Astrocyte (in vitro differentiated cells and primary cell): ENCODE measurements at regions not wholly inside any gene's neighbourhood (a gene's known extent, or its start where the extent isn't known, plus 50 kb on each side); places are given as distances from the start of the nearest gene placed in this dataset.
A peak's percentile ranks its signal among the peaks of the same experiment; 100 is the strongest.
"Not testable (repeated sequence)": the region's sequence is repeated elsewhere in the genome, so short reads cannot be mapped to it uniquely, and the experiment has no call there.

Experiments used
- DNase-seq: peaks from one replicate; pipeline ENCODE4 v3.0.0-alpha.2; 2010; ENCODE audit warnings: low read depth
- FAIRE-seq: peaks from 2 replicates; lab custom pipeline; 2011; peaks lifted over from hg19 to GRCh38; lab: Jason Lieb, UNC
- H2AFZ ChIP-seq: 2 replicates; pipeline ENCODE4 v1.6.0; 2012; ENCODE audit warnings: low read depth, low read length, inconsistent platforms
- H3K27ac ChIP-seq: 2 replicates; pipeline ENCODE4 v1.5.1; 2011; ENCODE audit warnings: low read depth, low read length, inconsistent platforms
- H3K27me3 ChIP-seq: 2 replicates; pipeline ENCODE4 v1.6.0; 2011; ENCODE audit warnings: low read length, inconsistent platforms; ENCODE audit not compliant: insufficient read depth
- H3K36me3 ChIP-seq: 2 replicates; pipeline ENCODE4 v1.5.1; 2011; ENCODE audit warnings: low read length, inconsistent platforms; ENCODE audit not compliant: insufficient read depth
- H3K4me1 ChIP-seq: 2 replicates; pipeline ENCODE4 v1.5.1; 2011; ENCODE audit warnings: low read length, inconsistent platforms; ENCODE audit not compliant: insufficient read depth
- H3K4me2 ChIP-seq: 2 replicates; pipeline ENCODE4 v1.6.0; 2012; ENCODE audit warnings: low read length, inconsistent platforms
- H3K4me3 ChIP-seq: 2 replicates; pipeline ENCODE4 v1.5.1; 2011; ENCODE audit warnings: low read depth, mild to moderate bottlenecking, low read length, inconsistent platforms; ENCODE audit not compliant: insufficient read depth
- H3K79me2 ChIP-seq: 2 replicates; pipeline ENCODE4 v1.6.0; 2012; ENCODE audit warnings: mild to moderate bottlenecking, low read length, inconsistent platforms; ENCODE audit not compliant: insufficient read depth
- H3K9ac ChIP-seq: 2 replicates; pipeline ENCODE4 v1.6.0; 2012; ENCODE audit warnings: mild to moderate bottlenecking, low read length, inconsistent platforms
- H3K9me3 ChIP-seq: 2 replicates; pipeline ENCODE4 v1.5.1; 2012; ENCODE audit warnings: low read depth, mild to moderate bottlenecking, low read length, inconsistent platforms; ENCODE audit not compliant: insufficient read depth
- H4K20me1 ChIP-seq: 2 replicates; pipeline ENCODE4 v1.6.0; 2012; ENCODE audit warnings: low read length, inconsistent platforms; ENCODE audit not compliant: insufficient read depth
- H3K27ac Mint-ChIP-seq: one replicate; pipeline ENCODE4 v1.8.0; 2021; ENCODE audit warnings: mild to moderate bottlenecking, mixed read lengths; ENCODE audit not compliant: unreplicated experiment
- H3K27me3 Mint-ChIP-seq: one replicate; pipeline ENCODE4 v1.8.0; 2021; ENCODE audit warnings: low read depth, mixed read lengths; ENCODE audit not compliant: unreplicated experiment
- H3K36me3 Mint-ChIP-seq: one replicate; pipeline ENCODE4 v1.8.0; 2021; ENCODE audit warnings: low read depth, mixed read lengths; ENCODE audit not compliant: unreplicated experiment
- H3K4me1 Mint-ChIP-seq: one replicate; pipeline ENCODE4 v1.8.0; 2021; ENCODE audit warnings: low read depth, mixed read lengths; ENCODE audit not compliant: unreplicated experiment
- H3K4me3 Mint-ChIP-seq: one replicate; pipeline ENCODE4 v1.8.0; 2021; ENCODE audit warnings: mild to moderate bottlenecking, moderate library complexity, mixed read lengths; ENCODE audit not compliant: unreplicated experiment
- H3K9me3 Mint-ChIP-seq: one replicate; pipeline ENCODE4 v1.8.0; 2021; ENCODE audit warnings: mild to moderate bottlenecking, mixed read lengths; ENCODE audit not compliant: unreplicated experiment
- EZH2 ChIP-seq: IDR thresholded peaks from 2 replicates; pipeline ENCODE4 v1.6.1; 2012; ENCODE audit warnings: mild to moderate bottlenecking, low read length, inconsistent platforms; ENCODE audit not compliant: insufficient read depth
- TF ChIP-seq, protein P1 (sequence below): IDR thresholded peaks from 2 replicates; pipeline ENCODE4 v1.5.1; 2011; ENCODE audit warnings: low read depth, mild to moderate bottlenecking, inconsistent platforms, low read length, moderate library complexity; ENCODE audit not compliant: insufficient read depth

DNA sequence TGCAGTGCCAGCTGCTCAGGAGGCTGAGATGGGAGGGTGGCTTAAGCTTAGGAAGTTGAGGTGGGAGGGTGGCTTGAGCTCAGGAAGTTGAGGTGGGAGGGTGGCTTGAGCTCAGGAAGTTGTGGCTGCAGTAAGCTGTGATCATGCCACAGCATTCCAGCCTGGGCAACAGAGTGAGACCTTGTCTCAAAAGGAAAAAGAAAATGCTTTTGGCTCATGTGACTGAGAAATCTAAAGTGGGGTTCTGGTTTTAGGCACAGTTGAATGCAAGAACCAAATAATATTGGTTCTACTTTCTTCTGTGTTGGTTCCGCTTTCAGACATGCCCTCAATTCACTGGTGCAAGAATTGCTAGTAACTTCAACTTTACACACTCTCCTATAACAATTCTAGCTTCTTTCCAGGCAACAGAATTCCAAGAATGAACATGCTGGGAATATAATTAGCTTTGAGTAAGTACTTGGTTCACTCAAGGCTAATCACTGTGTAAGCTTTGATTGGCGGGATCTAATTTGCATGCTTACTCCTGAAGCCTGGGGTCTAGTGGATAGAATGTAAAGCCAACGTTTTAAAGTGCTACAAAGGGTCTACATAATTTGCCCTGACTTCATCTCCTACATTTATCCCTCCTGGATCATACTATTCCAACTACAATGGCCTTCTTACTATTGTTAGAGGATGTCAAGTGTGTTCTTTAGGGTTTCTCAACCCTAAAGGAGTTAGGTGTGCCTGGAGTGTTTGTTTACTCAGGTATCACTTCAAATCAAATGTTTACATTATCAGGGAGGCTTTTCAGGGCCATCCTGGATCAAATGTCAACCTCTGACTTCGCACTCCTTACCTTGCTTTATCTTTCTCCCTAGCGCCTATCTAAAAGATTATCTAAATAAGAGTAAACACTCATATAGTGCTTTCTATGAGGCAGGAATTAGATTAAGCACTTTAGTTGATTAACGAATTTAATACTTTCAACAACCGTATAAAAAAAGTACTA is 115.1 kb downstream of the SLC16A1 start:
- no peak overlapping the region for H3K27ac Mint-ChIP-seq
- no peaks in the 10 kb centered on the region for H3K9me3 ChIP-seq
- no peak for DNase-seq
- peak overlapping the region; percentile 29 for H3K4me3 Mint-ChIP-seq
- H3K4me1 ChIP-seq, result no peaks in the 10 kb centered on the region
- peak overlapping the region; percentile 11 for H3K4me2 ChIP-seq
- no peaks in the 10 kb centered on the region for H3K27me3 ChIP-seq
- H3K9ac ChIP-seq, result no peak overlapping the region
- no peak overlapping the region for H3K27ac ChIP-seq
- TF ChIP-seq EZH2, result no peak
- TF ChIP-seq, protein P1, sequence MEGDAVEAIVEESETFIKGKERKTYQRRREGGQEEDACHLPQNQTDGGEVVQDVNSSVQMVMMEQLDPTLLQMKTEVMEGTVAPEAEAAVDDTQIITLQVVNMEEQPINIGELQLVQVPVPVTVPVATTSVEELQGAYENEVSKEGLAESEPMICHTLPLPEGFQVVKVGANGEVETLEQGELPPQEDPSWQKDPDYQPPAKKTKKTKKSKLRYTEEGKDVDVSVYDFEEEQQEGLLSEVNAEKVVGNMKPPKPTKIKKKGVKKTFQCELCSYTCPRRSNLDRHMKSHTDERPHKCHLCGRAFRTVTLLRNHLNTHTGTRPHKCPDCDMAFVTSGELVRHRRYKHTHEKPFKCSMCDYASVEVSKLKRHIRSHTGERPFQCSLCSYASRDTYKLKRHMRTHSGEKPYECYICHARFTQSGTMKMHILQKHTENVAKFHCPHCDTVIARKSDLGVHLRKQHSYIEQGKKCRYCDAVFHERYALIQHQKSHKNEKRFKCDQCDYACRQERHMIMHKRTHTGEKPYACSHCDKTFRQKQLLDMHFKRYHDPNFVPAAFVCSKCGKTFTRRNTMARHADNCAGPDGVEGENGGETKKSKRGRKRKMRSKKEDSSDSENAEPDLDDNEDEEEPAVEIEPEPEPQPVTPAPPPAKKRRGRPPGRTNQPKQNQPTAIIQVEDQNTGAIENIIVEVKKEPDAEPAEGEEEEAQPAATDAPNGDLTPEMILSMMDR, result no peak
- no peaks in the 10 kb centered on the region for H3K36me3 Mint-ChIP-seq
- H3K4me3 ChIP-seq, result no peak overlapping the region
- peak overlapping the region; percentile 28 for H2AFZ ChIP-seq
- no peaks in the 10 kb centered on the region for H3K9me3 Mint-ChIP-seq
- H3K4me1 Mint-ChIP-seq, result peaks cover 13% of the 10 kb centered on the region
- FAIRE-seq, result no peak
- no peaks in the 10 kb centered on the region for H3K36me3 ChIP-seq
- no peaks in the 10 kb centered on the region for H4K20me1 ChIP-seq
- peaks cover 2% of the 10 kb centered on the region for H3K27me3 Mint-ChIP-seq
- no peaks in the 10 kb centered on the region for H3K79me2 ChIP-seq

DNA sequence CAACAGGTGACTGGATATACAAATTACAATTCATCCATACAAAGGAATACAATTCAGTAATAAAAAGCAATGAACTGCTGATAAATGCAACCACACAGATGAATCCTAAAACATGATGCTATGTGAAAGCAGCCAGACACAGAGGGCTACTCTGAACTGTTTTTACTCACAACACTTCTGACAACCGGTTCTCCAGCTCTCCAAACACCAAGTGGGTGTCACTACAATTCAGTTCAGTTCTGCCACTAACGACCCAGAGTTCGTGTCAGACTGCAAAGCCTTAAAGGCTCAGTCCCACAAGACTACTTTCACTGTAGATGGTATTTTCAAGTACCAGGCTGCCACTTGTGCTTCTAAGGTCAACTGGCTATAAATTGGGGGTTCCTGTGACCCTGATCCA is 119.4 kb downstream of the SLC16A1 start:
- no peak overlapping the region for H3K9ac ChIP-seq
- H3K9me3 ChIP-seq, result no peaks in the 10 kb centered on the region
- FAIRE-seq, result no peak
- no peak overlapping the region for H3K27ac Mint-ChIP-seq
- H4K20me1 ChIP-seq, result no peaks in the 10 kb centered on the region
- H3K4me1 Mint-ChIP-seq, result peaks cover 13% of the 10 kb centered on the region
- no peak overlapping the region for H3K4me3 ChIP-seq
- no peak for TF ChIP-seq EZH2
- TF ChIP-seq, protein P1, result no peak
- H3K4me3 Mint-ChIP-seq, result no peak overlapping the region
- no peaks in the 10 kb centered on the region for H3K36me3 Mint-ChIP-seq
- H3K36me3 ChIP-seq, result no peaks in the 10 kb centered on the region
- H3K27me3 Mint-ChIP-seq, result peaks cover 2% of the 10 kb centered on the region
- H2AFZ ChIP-seq, result no peak overlapping the region
- H3K79me2 ChIP-seq, result no peaks in the 10 kb centered on the region
- H3K27me3 ChIP-seq, result no peaks in the 10 kb centered on the region
- no peak overlapping the region for H3K4me2 ChIP-seq
- no peak overlapping the region for H3K27ac ChIP-seq
- no peaks in the 10 kb centered on the region for H3K4me1 ChIP-seq
- no peak for DNase-seq
- no peaks in the 10 kb centered on the region for H3K9me3 Mint-ChIP-seq

DNA sequence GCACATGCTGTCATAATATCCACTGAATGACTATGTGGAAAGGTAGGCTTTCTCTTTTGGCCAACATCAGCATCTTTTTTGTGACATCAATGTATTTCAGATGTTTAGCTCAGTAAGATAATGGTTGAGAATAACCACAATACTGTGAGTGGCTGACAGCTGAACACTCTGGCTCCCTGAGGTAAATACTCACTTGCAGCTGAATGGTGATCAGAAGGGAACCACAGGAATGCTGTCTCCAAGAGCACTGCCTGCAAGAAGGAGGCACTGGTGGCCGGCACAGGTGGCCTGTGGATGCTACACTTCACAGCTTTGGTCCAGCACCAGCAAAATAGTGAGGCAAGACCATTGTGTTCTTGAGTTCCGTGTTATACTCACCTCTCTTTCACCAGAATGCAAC is 118.7 kb upstream of the PPM1J start:
- Histone ChIP-seq H3K4me1 (no peaks in the 10 kb centered on the region), H3K4me2 (no peak overlapping the region), H3K4me3 (no peak overlapping the region), H3K9ac (no peak overlapping the region), H3K9me3 (no peaks in the 10 kb centered on the region), H3K27ac (no peak overlapping the region), H2AFZ (no peak overlapping the region), H3K79me2 (no peaks in the 10 kb centered on the region), H3K27me3 (no peaks in the 10 kb centered on the region), H4K20me1 (no peaks in the 10 kb centered on the region), H3K36me3 (no peaks in the 10 kb centered on the region)
- no peaks in the 10 kb centered on the region for H3K36me3 Mint-ChIP-seq
- no peak for FAIRE-seq
- DNase-seq, result peak; percentile 47
- no peaks in the 10 kb centered on the region for H3K9me3 Mint-ChIP-seq
- H3K4me1 Mint-ChIP-seq, result no peaks in the 10 kb centered on the region
- TF ChIP-seq EZH2, result no peak
- TF ChIP-seq, protein P1, result no peak
- H3K4me3 Mint-ChIP-seq, result no peak overlapping the region
- H3K27me3 Mint-ChIP-seq, result peaks cover 2% of the 10 kb centered on the region
- no peak overlapping the region for H3K27ac Mint-ChIP-seq

DNA sequence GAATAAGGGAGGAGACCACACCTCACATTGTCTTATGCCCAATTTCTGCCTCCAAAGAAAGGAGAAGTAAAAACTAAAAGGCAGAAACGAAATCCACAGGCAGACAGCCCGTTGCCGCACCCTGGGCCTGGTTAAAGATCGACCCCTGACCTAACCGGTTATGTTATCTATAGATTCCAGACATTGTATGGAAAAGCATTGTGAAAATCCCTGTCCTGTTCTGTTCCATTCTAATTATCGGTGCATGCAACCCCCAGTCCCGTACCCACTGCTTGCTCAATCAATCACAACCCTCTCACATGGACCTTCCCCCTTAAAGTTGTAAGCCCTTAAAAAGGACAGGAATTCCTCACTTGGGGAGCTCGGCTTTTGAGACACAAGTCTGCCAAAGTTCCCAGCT is 117.1 kb upstream of the PPM1J start:
- not testable (repeated sequence) for H3K4me2 ChIP-seq, H3K9me3 Mint-ChIP-seq, FAIRE-seq, H4K20me1 ChIP-seq, H2AFZ ChIP-seq, H3K79me2 ChIP-seq, DNase-seq, H3K9me3 ChIP-seq, H3K9ac ChIP-seq, H3K4me1 ChIP-seq, H3K27ac ChIP-seq, H3K27ac Mint-ChIP-seq, H3K4me3 Mint-ChIP-seq, H3K27me3 ChIP-seq, H3K4me1 Mint-ChIP-seq, H3K36me3 ChIP-seq, H3K4me3 ChIP-seq, H3K27me3 Mint-ChIP-seq, H3K36me3 Mint-ChIP-seq
